ENCODE measurements at regions not wholly inside any gene's neighbourhood (a gene's known extent, or its start where the extent isn't known, plus 50 kb on each side); places are given as distances from the start of the nearest gene placed in this dataset.
"Not testable (repeated sequence)": the region's sequence is repeated elsewhere in the genome, so short reads cannot be mapped to it uniquely, and the experiment has no call there.

DNA sequence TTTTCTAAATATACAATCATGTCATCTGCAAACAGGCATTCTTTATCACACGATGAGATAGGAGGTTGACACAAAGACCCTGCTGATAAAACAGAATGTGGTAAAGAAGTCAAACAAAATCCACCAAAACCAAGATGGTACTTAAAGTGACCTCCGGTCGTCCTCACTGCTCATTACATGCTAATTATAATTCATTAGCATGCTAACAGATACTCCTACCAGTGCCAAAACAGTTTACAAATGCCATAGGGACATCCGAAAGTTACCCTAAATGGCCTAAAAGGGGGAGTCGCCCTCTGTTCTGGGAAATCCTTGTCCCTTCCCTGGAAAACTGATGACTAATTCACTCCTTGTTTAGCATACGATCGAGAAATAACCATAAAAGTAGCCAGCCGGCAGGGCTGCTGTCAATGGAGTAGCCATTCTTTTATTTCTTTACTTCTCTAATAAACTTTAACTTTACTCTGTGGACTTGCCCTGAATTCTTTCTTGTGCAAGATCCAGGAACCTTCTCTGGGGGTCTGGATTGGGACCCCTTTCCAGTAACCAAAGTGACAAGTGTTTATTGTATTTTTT lies 126.6 kb downstream of the CCDC71L start:
- Histone ChIP-seq H3K27me3 (ENCODE audit: low read length) (no peaks in the 10 kb centered on the region), H3K36me3 (ENCODE audit: insufficient read depth, low read length) (no peaks in the 10 kb centered on the region), H3K9me2 (replicated peaks; ENCODE audit: insufficient read depth, low read length) (no peaks in the 10 kb centered on the region), H3K9ac (ENCODE audit: low read length) (no peak overlapping the region), H4K20me1 (ENCODE audit: insufficient read depth, low read depth, low read length) (no peaks in the 10 kb centered on the region), H3K4me1 (ENCODE audit: low read length) (no peaks in the 10 kb centered on the region), H2AFZ (ENCODE audit: low read length) (no peak overlapping the region), H3K4me3 (ENCODE audit: low read length) (no peak overlapping the region), H3K27ac (ENCODE audit: low read length) (no peak overlapping the region), H3K79me2 (ENCODE audit: low read length) (no peaks in the 10 kb centered on the region), H3K4me2 (ENCODE audit: low read depth, low read length, poor library complexity, severe bottlenecking) (no peak overlapping the region), H3K9me3 (ENCODE audit: low read length) (no peaks in the 10 kb centered on the region)
- no peak for DNase-seq

- H3K79me2 ChIP-seq (ENCODE audit: low read length), result not testable (repeated sequence)
These were observed 130.8 kb downstream of the CCDC71L start for GRCh38 chr7:106530183-106530582.

GRCh38 chr7:106526617-106527016 lies 134.3 kb downstream of the CCDC71L start:
- not testable (repeated sequence) for H3K27ac ChIP-seq (ENCODE audit: low read length); H3K79me2 ChIP-seq (ENCODE audit: low read length); H3K4me1 ChIP-seq (ENCODE audit: low read length); H3K4me3 ChIP-seq (ENCODE audit: low read length); H3K4me2 ChIP-seq (ENCODE audit: low read depth, low read length, poor library complexity, severe bottlenecking); H4K20me1 ChIP-seq (ENCODE audit: insufficient read depth, low read depth, low read length); DNase-seq; H3K9me3 ChIP-seq (ENCODE audit: low read length); H3K9me2 ChIP-seq (replicated peaks; ENCODE audit: insufficient read depth, low read length); H2AFZ ChIP-seq (ENCODE audit: low read length); H3K9ac ChIP-seq (ENCODE audit: low read length); H3K27me3 ChIP-seq (ENCODE audit: low read length); H3K36me3 ChIP-seq (ENCODE audit: insufficient read depth, low read length)

More at GRCh38 chr7:106530183-106530582, 130.8 kb downstream of the CCDC71L start:
- not testable (repeated sequence) for H3K27me3 ChIP-seq (ENCODE audit: low read length); DNase-seq; H3K4me2 ChIP-seq (ENCODE audit: low read depth, low read length, poor library complexity, severe bottlenecking); H3K4me3 ChIP-seq (ENCODE audit: low read length); H3K9me2 ChIP-seq (replicated peaks; ENCODE audit: insufficient read depth, low read length); H3K9ac ChIP-seq (ENCODE audit: low read length); H4K20me1 ChIP-seq (ENCODE audit: insufficient read depth, low read depth, low read length); H3K4me1 ChIP-seq (ENCODE audit: low read length); H2AFZ ChIP-seq (ENCODE audit: low read length); H3K27ac ChIP-seq (ENCODE audit: low read length); H3K36me3 ChIP-seq (ENCODE audit: insufficient read depth, low read length); H3K9me3 ChIP-seq (ENCODE audit: low read length)

- Histone ChIP-seq H3K27me3 (ENCODE audit: low read length) (no peaks in the 10 kb centered on the region), H2AFZ (ENCODE audit: low read length) (no peak overlapping the region), H3K4me3 (ENCODE audit: low read length) (no peak overlapping the region)
These were observed 136.3 kb downstream of the CCDC71L start for GRCh38 chr7:106524690-106525059.

GRCh38 chr7:106523482-106523881 lies 137.5 kb downstream of the CCDC71L start:
- no peaks in the 10 kb centered on the region for H4K20me1 ChIP-seq (ENCODE audit: insufficient read depth, low read depth, low read length)
- H3K9me3 ChIP-seq (ENCODE audit: low read length), result no peaks in the 10 kb centered on the region
- no peak overlapping the region for H3K4me2 ChIP-seq (ENCODE audit: low read depth, low read length, poor library complexity, severe bottlenecking)
- no peak overlapping the region for H3K4me3 ChIP-seq (ENCODE audit: low read length)
- H3K4me1 ChIP-seq (ENCODE audit: low read length), result no peaks in the 10 kb centered on the region
- H3K9ac ChIP-seq (ENCODE audit: low read length), result no peak overlapping the region
- no peak overlapping the region for H3K27ac ChIP-seq (ENCODE audit: low read length)
- H3K9me2 ChIP-seq (replicated peaks; ENCODE audit: insufficient read depth, low read length), result no peaks in the 10 kb centered on the region
- H3K27me3 ChIP-seq (ENCODE audit: low read length), result no peaks in the 10 kb centered on the region
- H2AFZ ChIP-seq (ENCODE audit: low read length), result no peak overlapping the region
- H3K36me3 ChIP-seq (ENCODE audit: insufficient read depth, low read length), result no peaks in the 10 kb centered on the region
- no peak for DNase-seq
- H3K79me2 ChIP-seq (ENCODE audit: low read length), result no peaks in the 10 kb centered on the region

More at GRCh38 chr7:106524690-106525059, 136.3 kb downstream of the CCDC71L start:
- no peak for DNase-seq
- Histone ChIP-seq H3K4me1 (ENCODE audit: low read length) (no peaks in the 10 kb centered on the region), H4K20me1 (ENCODE audit: insufficient read depth, low read depth, low read length) (no peaks in the 10 kb centered on the region), H3K9me3 (ENCODE audit: low read length) (no peaks in the 10 kb centered on the region), H3K9ac (ENCODE audit: low read length) (no peak overlapping the region), H3K79me2 (ENCODE audit: low read length) (no peaks in the 10 kb centered on the region), H3K9me2 (replicated peaks; ENCODE audit: insufficient read depth, low read length) (no peaks in the 10 kb centered on the region), H3K27ac (ENCODE audit: low read length) (no peak overlapping the region), H3K36me3 (ENCODE audit: insufficient read depth, low read length) (no peaks in the 10 kb centered on the region), H3K4me2 (ENCODE audit: low read depth, low read length, poor library complexity, severe bottlenecking) (no peak overlapping the region)

DNA sequence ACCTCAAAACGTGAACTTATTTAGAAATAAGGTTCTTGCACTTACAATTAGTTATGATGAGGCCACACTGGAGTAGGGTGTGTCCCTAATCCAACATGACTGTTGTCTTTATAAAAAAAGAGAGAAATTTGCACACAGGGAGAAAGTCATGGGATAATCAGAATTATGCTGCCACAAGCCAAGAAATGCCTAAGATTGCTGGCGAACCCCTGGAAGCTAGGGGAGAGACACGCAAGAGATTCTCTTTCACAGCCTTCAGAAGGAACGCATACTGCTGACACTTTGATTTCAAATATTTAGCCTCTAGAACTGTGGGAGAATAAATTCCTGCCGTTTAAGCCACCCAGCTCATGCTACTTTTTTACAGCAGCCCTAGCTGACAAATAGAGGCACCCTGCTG lies 138.3 kb downstream of the CCDC71L start:
- no peaks in the 10 kb centered on the region for H3K9me2 ChIP-seq (replicated peaks; ENCODE audit: insufficient read depth, low read length)
- no peak for DNase-seq
- no peaks in the 10 kb centered on the region for H3K4me1 ChIP-seq (ENCODE audit: low read length)
- no peaks in the 10 kb centered on the region for H3K27me3 ChIP-seq (ENCODE audit: low read length)
- no peak overlapping the region for H3K4me2 ChIP-seq (ENCODE audit: low read depth, low read length, poor library complexity, severe bottlenecking)
- no peaks in the 10 kb centered on the region for H3K9me3 ChIP-seq (ENCODE audit: low read length)
- no peaks in the 10 kb centered on the region for H4K20me1 ChIP-seq (ENCODE audit: insufficient read depth, low read depth, low read length)
- H3K4me3 ChIP-seq (ENCODE audit: low read length), result no peak overlapping the region
- no peak overlapping the region for H2AFZ ChIP-seq (ENCODE audit: low read length)
- no peak overlapping the region for H3K9ac ChIP-seq (ENCODE audit: low read length)
- no peaks in the 10 kb centered on the region for H3K36me3 ChIP-seq (ENCODE audit: insufficient read depth, low read length)
- no peaks in the 10 kb centered on the region for H3K79me2 ChIP-seq (ENCODE audit: low read length)
- no peak overlapping the region for H3K27ac ChIP-seq (ENCODE audit: low read length)

- Histone ChIP-seq H3K4me1 (ENCODE audit: low read length) (no peaks in the 10 kb centered on the region), H3K9me3 (ENCODE audit: low read length) (no peaks in the 10 kb centered on the region), H3K4me3 (ENCODE audit: low read length) (no peak overlapping the region), H3K9me2 (replicated peaks; ENCODE audit: insufficient read depth, low read length) (no peaks in the 10 kb centered on the region), H2AFZ (ENCODE audit: low read length) (no peak overlapping the region), H3K27ac (ENCODE audit: low read length) (no peak overlapping the region), H3K9ac (ENCODE audit: low read length) (no peak overlapping the region), H3K36me3 (ENCODE audit: insufficient read depth, low read length) (no peaks in the 10 kb centered on the region), H3K4me2 (ENCODE audit: low read depth, low read length, poor library complexity, severe bottlenecking) (no peak overlapping the region), H4K20me1 (ENCODE audit: insufficient read depth, low read depth, low read length) (no peaks in the 10 kb centered on the region), H3K79me2 (ENCODE audit: low read length) (no peaks in the 10 kb centered on the region), H3K27me3 (ENCODE audit: low read length) (no peaks in the 10 kb centered on the region; the same call in 1 of the 2 replicates)
- DNase-seq, result no peak
These were observed 139.4 kb downstream of the CCDC71L start for GRCh38 chr7:106521541-106521940.

DNA sequence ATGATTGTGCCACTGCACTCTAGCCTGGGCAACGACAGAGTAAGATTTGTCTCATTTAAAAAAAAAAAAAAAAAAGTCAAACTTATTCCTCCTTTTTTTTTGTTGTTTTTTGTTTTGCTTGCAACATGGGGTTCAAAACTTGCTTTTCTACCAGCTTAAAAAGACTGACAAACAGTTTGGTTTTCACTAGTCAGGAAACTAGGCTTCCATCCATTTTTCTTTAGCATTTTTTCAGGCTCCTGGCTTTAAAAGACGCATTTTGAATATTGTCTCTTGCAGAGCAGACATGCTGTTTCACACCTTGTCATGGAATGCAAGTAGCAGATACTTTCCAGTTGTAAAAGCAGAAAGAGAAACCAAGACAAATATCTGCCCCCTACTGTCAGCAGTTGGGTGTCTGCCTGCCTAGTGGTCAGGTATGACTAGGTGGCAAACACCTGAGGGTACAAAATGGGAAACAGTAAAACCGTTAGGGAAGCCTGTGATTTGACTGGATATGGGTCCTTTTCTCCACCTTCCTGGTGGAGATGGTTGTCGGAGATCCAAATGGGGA lies 139.9 kb downstream of the CCDC71L start:
- no peak for DNase-seq
- Histone ChIP-seq H3K36me3 (ENCODE audit: insufficient read depth, low read length) (no peaks in the 10 kb centered on the region), H4K20me1 (ENCODE audit: insufficient read depth, low read depth, low read length) (no peaks in the 10 kb centered on the region), H3K9me2 (replicated peaks; ENCODE audit: insufficient read depth, low read length) (no peaks in the 10 kb centered on the region), H3K9ac (ENCODE audit: low read length) (no peak overlapping the region), H3K27ac (ENCODE audit: low read length) (no peak overlapping the region), H3K4me1 (ENCODE audit: low read length) (no peaks in the 10 kb centered on the region), H3K27me3 (ENCODE audit: low read length) (no peaks in the 10 kb centered on the region; the same call in 1 of the 2 replicates), H3K4me2 (ENCODE audit: low read depth, low read length, poor library complexity, severe bottlenecking) (no peak overlapping the region), H3K4me3 (ENCODE audit: low read length) (no peak overlapping the region), H3K79me2 (ENCODE audit: low read length) (no peaks in the 10 kb centered on the region), H3K9me3 (ENCODE audit: low read length) (no peaks in the 10 kb centered on the region), H2AFZ (ENCODE audit: low read length) (no peak overlapping the region)

All from Karpas-422 (cell line).